CD4-positive, alpha-beta T cell treated with Interleukin-6 at 100 ng/mL for 8 hours (primary cell): ENCODE measurements at regions not wholly inside any gene's neighbourhood (a gene's known extent, or its start where the extent isn't known, plus 50 kb on each side); places are given as distances from the start of the nearest gene placed in this dataset.

Source experiments
- DNase-seq: peaks from one replicate; pipeline ENCODE4 v3.0.0-alpha.2; 2020; ENCODE audit warnings: mixed read lengths, low spot score

GRCh38 chr17:77907497-77908461, 50.7 kb upstream of the TNRC6C start:
- DNase-seq: no peak

- no peak for DNase-seq
Measured at GRCh38 chr17:77908501-77908900, 50.0 kb upstream of the TNRC6C start.
